ENCODE measurements at regions not wholly inside any gene's neighbourhood (a gene's known extent, or its start where the extent isn't known, plus 50 kb on each side); places are given as distances from the start of the nearest gene placed in this dataset.
"Not testable (repeated sequence)": the region's sequence is repeated elsewhere in the genome, so short reads cannot be mapped to it uniquely, and the experiment has no call there.

GRCh38 chr4:110414561-110414920, 61.4 kb upstream of the ENPEP start:
- peaks cover 14% of the 10 kb centered on the region for H3K9me3 Mint-ChIP-seq (ENCODE audit: low read depth)
- H3K36me3 Mint-ChIP-seq (ENCODE audit: low read depth), result peaks cover 4% of the 10 kb centered on the region
- no peak overlapping the region for H3K27ac Mint-ChIP-seq (ENCODE audit: unreplicated experiment)
- DNase-seq (ENCODE audit: low spot score), result no peak
- H3K27me3 Mint-ChIP-seq (ENCODE audit: low read depth), result no peaks in the 10 kb centered on the region
- H3K4me1 Mint-ChIP-seq (ENCODE audit: low read depth), result peaks cover 26% of the 10 kb centered on the region
- TF ChIP-seq CTCF (IDR thresholded peaks at IDR 0.05), result no peak
- no peak overlapping the region for H3K4me3 Mint-ChIP-seq (ENCODE audit: unreplicated experiment)

- peak overlapping the region; percentile 72 for H3K27ac Mint-ChIP-seq (ENCODE audit: unreplicated experiment)
- not testable (repeated sequence) for DNase-seq (ENCODE audit: low spot score)
Measured at GRCh38 chr4:110413807-110414560, 62.0 kb upstream of the ENPEP start.

GRCh38 chr4:110412354-110413065, 63.4 kb upstream of the ENPEP start:
- Mint-ChIP-seq H3K9me3 (ENCODE audit: low read depth) (peaks cover 6% of the 10 kb centered on the region), H3K4me1 (ENCODE audit: low read depth) (peaks cover 26% of the 10 kb centered on the region), H3K27me3 (ENCODE audit: low read depth) (no peaks in the 10 kb centered on the region), H3K4me3 (ENCODE audit: unreplicated experiment) (no peak overlapping the region), H3K27ac (ENCODE audit: unreplicated experiment) (no peak overlapping the region), H3K36me3 (ENCODE audit: low read depth) (peaks cover 2% of the 10 kb centered on the region)
- no peak for DNase-seq (ENCODE audit: low spot score)
- no peak for TF ChIP-seq CTCF (IDR thresholded peaks at IDR 0.05)

More at GRCh38 chr4:110413807-110414560, 62.0 kb upstream of the ENPEP start:
- not testable (repeated sequence) for H3K36me3 Mint-ChIP-seq (ENCODE audit: low read depth); H3K27me3 Mint-ChIP-seq (ENCODE audit: low read depth); H3K4me3 Mint-ChIP-seq (ENCODE audit: unreplicated experiment)
- H3K4me1 Mint-ChIP-seq (ENCODE audit: low read depth), result peaks cover 26% of the 10 kb centered on the region
- peaks cover 14% of the 10 kb centered on the region for H3K9me3 Mint-ChIP-seq (ENCODE audit: low read depth)

DNA sequence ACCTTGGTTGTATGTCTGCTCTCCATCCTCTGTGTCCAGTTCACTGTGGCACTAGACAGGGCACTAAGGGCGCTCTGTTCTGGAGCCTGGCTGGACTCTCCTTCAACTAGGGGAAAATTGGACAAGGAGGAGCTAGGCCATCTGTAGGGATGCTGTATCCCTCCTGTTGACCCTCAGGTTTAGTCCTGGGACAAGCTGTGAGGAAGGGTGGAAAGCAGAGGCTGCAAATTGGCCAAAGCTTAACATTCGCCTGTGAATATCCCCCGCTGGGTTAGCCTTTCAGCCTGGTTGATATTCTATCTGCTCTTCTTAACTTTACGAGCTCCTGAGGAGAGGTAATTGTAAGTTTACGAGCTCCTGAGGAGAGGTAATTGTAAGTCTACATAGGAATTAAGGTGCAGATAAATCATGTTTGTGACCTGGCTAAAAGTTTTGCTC, 64.4 kb upstream of the ENPEP start:
- Mint-ChIP-seq H3K4me1 (ENCODE audit: low read depth) (peaks cover 26% of the 10 kb centered on the region), H3K36me3 (ENCODE audit: low read depth) (peaks cover 2% of the 10 kb centered on the region), H3K27me3 (ENCODE audit: low read depth) (no peaks in the 10 kb centered on the region), H3K9me3 (ENCODE audit: low read depth) (peaks cover 3% of the 10 kb centered on the region), H3K4me3 (ENCODE audit: unreplicated experiment) (peak overlapping the region; percentile 82), H3K27ac (ENCODE audit: unreplicated experiment) (peak overlapping the region; percentile 46)
- TF ChIP-seq CTCF (IDR thresholded peaks at IDR 0.05), result no peak
- DNase-seq (ENCODE audit: low spot score), result no peak

DNA sequence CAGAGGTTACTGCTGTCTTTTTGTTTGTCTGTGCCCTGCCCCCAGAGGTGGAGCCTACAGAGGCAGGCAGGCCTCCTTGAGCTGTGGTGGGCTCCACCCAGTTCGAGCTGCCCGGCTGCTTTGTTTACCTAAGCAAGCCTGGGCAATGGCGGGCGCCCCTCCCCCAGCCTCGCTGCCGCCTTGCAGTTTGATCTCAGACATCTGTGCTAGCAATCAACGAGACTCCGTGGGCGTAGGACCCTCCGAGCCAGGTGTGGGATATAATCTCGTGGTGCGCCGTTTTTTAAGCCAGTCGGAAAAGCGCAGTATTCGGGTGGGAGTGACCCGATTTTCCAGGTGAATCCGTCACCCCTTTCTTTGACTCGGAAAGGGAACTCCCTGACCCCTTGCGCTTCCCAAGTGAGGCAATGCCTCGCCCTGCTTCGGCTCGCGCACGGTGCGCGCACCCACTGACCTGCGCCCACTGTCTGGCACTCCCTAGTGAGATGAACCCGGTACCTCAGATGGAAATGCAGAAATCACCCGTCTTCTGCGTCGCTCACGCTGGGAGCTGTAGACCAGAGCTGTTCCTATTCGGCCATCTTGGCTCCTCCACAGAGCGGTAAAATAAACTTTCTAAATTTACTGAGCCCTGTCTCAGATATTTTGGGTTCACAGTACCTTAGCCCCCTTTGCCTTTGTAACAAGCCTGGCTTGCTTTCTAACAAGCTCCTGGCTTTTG, 64.9 kb upstream of the ENPEP start:
- H3K27ac Mint-ChIP-seq (ENCODE audit: unreplicated experiment), result peak overlapping the region; percentile 46
- not testable (repeated sequence) for H3K9me3 Mint-ChIP-seq (ENCODE audit: low read depth); H3K27me3 Mint-ChIP-seq (ENCODE audit: low read depth); DNase-seq (ENCODE audit: low spot score); H3K36me3 Mint-ChIP-seq (ENCODE audit: low read depth)
- peaks cover 26% of the 10 kb centered on the region for H3K4me1 Mint-ChIP-seq (ENCODE audit: low read depth)
- peak overlapping the region; percentile 82 for H3K4me3 Mint-ChIP-seq (ENCODE audit: unreplicated experiment)

DNA sequence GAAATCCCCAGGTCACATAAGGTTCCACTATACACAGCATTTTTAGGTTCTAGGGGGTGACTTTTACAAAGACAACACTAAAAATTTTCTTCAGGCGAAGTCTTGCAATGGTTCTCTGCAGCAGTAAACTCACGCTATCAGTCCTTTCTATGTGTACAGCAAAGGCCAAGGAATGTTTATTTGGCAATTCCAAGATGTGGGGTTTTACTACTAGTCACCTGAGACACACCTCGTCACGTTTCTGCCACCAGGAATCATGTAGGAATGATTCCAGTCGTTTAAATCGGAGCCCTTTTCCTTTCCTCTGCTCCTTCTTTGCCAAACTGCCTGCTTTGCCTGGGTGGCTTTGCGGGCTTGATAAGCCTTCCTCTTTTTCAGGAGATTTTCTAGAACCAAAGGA, 75.9 kb upstream of the ENPEP start:
- H3K9me3 Mint-ChIP-seq (ENCODE audit: low read depth), result peaks cover 8% of the 10 kb centered on the region
- H3K36me3 Mint-ChIP-seq (ENCODE audit: low read depth), result peaks cover 3% of the 10 kb centered on the region
- H3K27me3 Mint-ChIP-seq (ENCODE audit: low read depth), result peaks cover 6% of the 10 kb centered on the region
- no peak overlapping the region for H3K4me3 Mint-ChIP-seq (ENCODE audit: unreplicated experiment)
- H3K27ac Mint-ChIP-seq (ENCODE audit: unreplicated experiment), result peak overlapping the region; percentile 28
- TF ChIP-seq CTCF (IDR thresholded peaks at IDR 0.05), result no peak
- no peak for DNase-seq (ENCODE audit: low spot score)
- no peaks in the 10 kb centered on the region for H3K4me1 Mint-ChIP-seq (ENCODE audit: low read depth)

- H3K4me1 Mint-ChIP-seq (ENCODE audit: low read depth); H3K36me3 Mint-ChIP-seq (ENCODE audit: low read depth); H3K27me3 Mint-ChIP-seq (ENCODE audit: low read depth); H3K9me3 Mint-ChIP-seq (ENCODE audit: low read depth); H3K27ac Mint-ChIP-seq (ENCODE audit: unreplicated experiment); DNase-seq (ENCODE audit: low spot score); H3K4me3 Mint-ChIP-seq (ENCODE audit: unreplicated experiment): not testable (repeated sequence)
Measured at GRCh38 chr4:110399046-110399445, 76.9 kb upstream of the ENPEP start.
